Activated CD8-positive, alpha-beta memory T cell treated with anti-CD3 and anti-CD28 coated beads, Interleukin-2, amount 10 ng/mL, durations not matched to agents 7 days and 5 days (primary cell): ENCODE measurements at regions not wholly inside any gene's neighbourhood (a gene's known extent, or its start where the extent isn't known, plus 50 kb on each side); places are given as distances from the start of the nearest gene placed in this dataset.

ENCODE experiments used
- ATAC-seq: fragments of 150-1000 bp; cut with Tn5 transposase; one replicate; pipeline ENCODE4 v1.10.0; 2021; ENCODE audit warnings: moderate library complexity
- CTCF ChIA-PET: fragments of 350-600 bp; sonication (Branson Sonifier 250); formaldehyde crosslinking; loops from one replicate; lab custom pipeline; 2021; ENCODE audit warnings: antibody characterized with exemption; lab: Charles Lee
- DNase-seq: peaks from one replicate; pipeline ENCODE4 v3.0.0-alpha.2; 2020
- H3K27ac Mint-ChIP-seq: one replicate; pipeline ENCODE4 v1.8.0; 2021; ENCODE audit warnings: mild to moderate bottlenecking, mixed read lengths
- H3K27me3 Mint-ChIP-seq: one replicate; pipeline ENCODE4 v1.8.0; 2021; ENCODE audit warnings: mixed read lengths
- H3K36me3 Mint-ChIP-seq: one replicate; pipeline ENCODE4 v1.8.0; 2021; ENCODE audit warnings: mild to moderate bottlenecking, mixed read lengths
- H3K4me1 Mint-ChIP-seq: one replicate; pipeline ENCODE4 v1.8.0; 2021; ENCODE audit warnings: mixed read lengths
- H3K4me3 Mint-ChIP-seq: one replicate; pipeline ENCODE4 v1.8.0; 2021; ENCODE audit warnings: mild to moderate bottlenecking, moderate library complexity, mixed read lengths
- H3K9me3 Mint-ChIP-seq: one replicate; pipeline ENCODE4 v1.8.0; 2022; ENCODE audit warnings: low read depth, mixed read lengths

DNA sequence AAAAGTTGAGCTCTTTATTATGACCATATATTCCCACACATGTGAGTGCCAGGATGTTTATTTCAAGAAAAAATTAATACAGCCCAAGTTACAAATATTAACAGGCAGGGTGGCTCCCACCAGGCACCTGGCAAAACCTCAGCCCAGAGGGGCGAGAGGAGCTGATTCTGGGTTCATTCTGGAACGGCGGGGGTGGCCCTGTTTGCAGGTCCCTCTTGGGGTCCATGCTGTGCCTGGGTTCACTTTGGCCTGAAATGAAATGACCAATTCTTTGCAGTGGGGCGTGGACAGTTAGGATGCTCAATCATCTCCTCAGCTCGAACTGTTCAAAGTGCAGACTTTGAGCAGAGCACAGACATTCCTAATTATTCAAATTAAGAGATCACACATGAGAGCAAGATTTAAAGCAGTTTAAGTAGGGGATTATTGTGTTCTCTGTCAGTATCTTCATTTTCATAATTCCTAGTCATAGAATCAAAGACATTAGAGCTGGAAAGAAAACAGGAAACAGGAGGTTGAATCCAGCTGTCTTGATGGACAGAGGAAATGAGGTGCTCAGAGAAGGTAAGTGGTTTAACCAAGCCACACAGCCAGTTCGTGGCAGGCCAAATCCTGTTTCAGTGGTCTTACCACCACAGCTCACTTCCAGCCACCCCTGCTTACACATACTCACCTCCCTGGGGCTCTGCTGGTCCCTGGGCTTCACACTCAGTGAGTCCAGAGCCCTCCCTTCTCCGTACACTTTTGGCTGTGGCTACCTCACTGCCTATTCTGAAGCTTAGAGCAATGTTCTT, 363.9 kb upstream of the TNRC6C start:
- Mint-ChIP-seq H3K4me3 (no peak overlapping the region), H3K27me3 (peaks cover 78% of the 10 kb centered on the region), H3K36me3 (no peaks in the 10 kb centered on the region), H3K27ac (no peak overlapping the region), H3K4me1 (peaks cover 22% of the 10 kb centered on the region), H3K9me3 (no peaks in the 10 kb centered on the region)
- CTCF ChIA-PET = interaction anchor here (0.7 to 2.1 kb wide), 5 partner anchors 16 to 419 kb away, joined by 3 to 9 read pairs (median 3); no protein-coding TSS in a partner anchor
- DNase-seq (peak; percentile 82), ATAC-seq (peak; percentile 86)

DNA sequence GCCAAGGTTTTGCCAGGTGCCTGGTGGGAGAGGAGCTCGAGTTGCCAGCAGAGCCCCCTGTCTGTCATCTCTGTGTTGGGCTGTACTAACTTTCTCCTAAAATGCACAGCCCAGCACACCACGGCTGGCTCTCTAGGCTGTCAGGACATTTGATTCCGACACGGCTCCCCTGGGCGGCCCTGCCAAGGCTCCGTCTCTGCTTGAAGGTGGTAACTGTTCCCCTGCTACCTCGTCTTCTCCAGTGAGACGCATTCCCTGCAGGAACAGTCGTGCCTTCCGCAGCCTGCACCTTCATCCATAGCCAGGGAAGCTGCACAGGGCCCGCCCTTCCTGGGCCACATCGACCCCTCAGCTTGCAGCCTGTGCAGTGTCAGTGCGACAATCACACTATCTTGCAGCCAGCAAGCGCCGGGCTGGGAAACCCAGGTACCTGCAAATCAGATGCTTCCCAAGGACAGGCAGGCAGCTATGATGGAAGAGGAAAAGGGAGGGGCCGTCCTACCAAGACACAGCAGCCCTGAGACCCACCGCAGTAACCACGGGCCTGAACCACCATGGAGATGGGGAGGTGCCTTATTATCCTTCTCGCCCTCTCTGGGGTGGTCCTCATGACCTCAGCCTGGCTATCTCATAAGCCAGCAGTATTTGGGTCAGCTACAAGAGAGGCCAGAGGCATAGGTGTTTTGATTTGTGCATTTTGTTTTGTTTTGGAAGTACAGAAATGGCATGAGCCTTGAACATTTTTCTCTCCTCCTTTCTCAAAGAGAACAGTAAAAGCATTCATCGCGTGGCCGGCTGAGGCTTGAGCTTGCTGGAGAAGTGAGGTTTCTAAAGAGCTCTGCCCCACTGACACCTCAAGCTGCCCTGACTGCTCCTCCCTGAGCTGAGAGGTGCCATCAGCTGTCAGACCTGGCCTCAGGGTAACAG, 361.7 kb upstream of the TNRC6C start:
- Mint-ChIP-seq H3K4me1 (peaks cover 22% of the 10 kb centered on the region), H3K36me3 (no peaks in the 10 kb centered on the region), H3K27ac (no peak overlapping the region), H3K27me3 (peaks cover 74% of the 10 kb centered on the region), H3K4me3 (no peak overlapping the region), H3K9me3 (no peaks in the 10 kb centered on the region)
- CTCF ChIA-PET = interaction anchor here (1.6 kb wide), 1 partner anchor 24 kb away, joined by 6 read pairs; no protein-coding TSS in a partner anchor
- ATAC-seq (no peak), DNase-seq (no peak)

DNA sequence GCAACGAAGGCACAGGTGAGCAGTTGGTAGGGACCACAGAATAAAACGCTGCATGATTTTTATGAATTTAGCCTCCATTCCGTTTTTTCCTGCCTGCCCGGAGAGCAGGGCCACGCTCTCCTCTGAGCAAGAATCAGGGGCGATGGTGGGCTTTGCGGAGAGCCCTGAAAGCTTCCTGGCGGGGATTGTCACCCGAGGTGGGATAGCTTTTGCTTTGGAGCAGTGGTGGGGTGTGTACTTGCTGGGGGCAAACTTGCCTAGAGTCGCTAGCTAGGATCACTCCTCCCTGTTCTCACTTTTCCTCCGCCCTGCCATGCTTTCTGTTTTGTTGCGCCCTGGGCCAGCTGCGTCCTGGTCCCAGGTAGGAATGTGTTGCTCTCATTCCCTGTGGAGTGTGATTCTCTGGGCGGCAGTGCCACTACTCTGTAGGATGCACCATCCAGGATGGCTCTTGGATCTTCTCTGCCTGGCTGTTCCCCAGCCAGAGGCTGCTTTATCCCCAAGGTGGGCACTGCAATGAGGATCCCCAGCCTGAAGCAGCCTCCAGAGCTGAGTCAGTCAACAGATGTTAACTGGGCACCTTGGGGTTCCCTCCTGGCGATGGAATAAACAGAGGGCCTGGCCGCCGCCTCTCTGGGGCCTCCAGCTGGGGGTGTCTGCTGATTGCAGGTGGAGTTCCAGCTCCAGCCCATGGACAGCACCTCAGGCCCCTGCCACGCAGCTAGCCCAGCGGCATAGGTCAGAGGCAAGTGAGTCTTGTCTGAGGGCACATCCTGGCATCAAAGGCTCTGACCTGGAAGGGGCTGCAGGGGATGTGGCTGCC, 360.9 kb upstream of the TNRC6C start:
- no peak for DNase-seq
- CTCF ChIA-PET = interaction anchor here (1.6 kb wide), 1 partner anchor 23 kb away, joined by 6 read pairs; no protein-coding TSS in a partner anchor
- Mint-ChIP-seq H3K4me3 (no peak overlapping the region), H3K27ac (no peak overlapping the region), H3K36me3 (no peaks in the 10 kb centered on the region), H3K27me3 (peaks cover 73% of the 10 kb centered on the region), H3K9me3 (no peaks in the 10 kb centered on the region), H3K4me1 (peaks cover 22% of the 10 kb centered on the region)
- no peak for ATAC-seq

DNA sequence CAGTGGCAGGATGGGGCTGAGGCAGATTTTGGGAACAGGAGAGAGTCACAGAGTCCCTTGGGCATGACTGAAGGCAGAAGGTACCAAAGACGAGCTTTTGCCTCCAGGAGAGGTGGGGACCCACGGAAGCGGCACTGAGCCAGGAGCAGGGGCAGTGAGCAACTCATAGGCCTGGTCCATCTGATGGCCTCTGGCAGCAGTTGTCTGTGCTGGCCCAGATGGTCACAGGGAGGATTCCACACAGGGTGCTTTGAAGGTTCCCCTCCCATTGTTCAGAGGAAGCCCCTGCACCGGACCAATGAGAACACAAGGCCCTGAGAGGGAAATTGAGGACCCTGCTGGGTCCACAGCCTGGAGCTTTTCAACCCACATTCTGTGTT, 360.3 kb upstream of the TNRC6C start:
- DNase-seq = no peak
- no peaks in the 10 kb centered on the region for H3K9me3 Mint-ChIP-seq
- peaks cover 68% of the 10 kb centered on the region for H3K27me3 Mint-ChIP-seq
- H3K27ac Mint-ChIP-seq = no peak overlapping the region
- CTCF ChIA-PET = interaction anchor here (1.3 kb wide), 1 partner anchor 12 kb away, joined by 4 read pairs; no protein-coding TSS in a partner anchor
- H3K36me3 Mint-ChIP-seq = no peaks in the 10 kb centered on the region
- ATAC-seq = no peak
- H3K4me3 Mint-ChIP-seq = no peak overlapping the region
- peaks cover 22% of the 10 kb centered on the region for H3K4me1 Mint-ChIP-seq

DNA sequence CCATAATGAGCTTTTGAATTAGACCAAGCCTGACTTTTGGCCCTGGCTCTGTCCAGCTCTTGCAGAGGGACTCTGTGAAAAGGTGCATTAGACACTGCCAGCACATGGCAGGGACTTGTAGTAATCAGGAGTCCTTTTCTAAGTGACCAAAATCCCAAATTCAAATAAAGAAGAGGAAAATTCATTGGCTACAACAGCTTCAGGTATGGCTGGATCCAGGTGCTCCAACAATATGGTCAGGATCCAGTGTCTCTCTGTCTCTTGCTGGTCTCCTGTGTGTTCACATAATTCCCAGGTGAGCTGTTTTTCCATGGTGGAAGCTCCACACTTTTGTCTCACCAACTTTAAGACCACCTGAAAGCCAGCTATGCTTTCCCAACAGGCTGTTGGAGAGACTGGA, 358.8 kb upstream of the TNRC6C start:
- H3K36me3 Mint-ChIP-seq = no peaks in the 10 kb centered on the region
- peaks cover 53% of the 10 kb centered on the region for H3K27me3 Mint-ChIP-seq
- H3K9me3 Mint-ChIP-seq = no peaks in the 10 kb centered on the region
- peaks cover 16% of the 10 kb centered on the region for H3K4me1 Mint-ChIP-seq
- no peak for ATAC-seq
- CTCF ChIA-PET = interaction anchor here (1.3 kb wide), 1 partner anchor 10 kb away, joined by 4 read pairs; no protein-coding TSS in a partner anchor
- no peak overlapping the region for H3K4me3 Mint-ChIP-seq
- no peak for DNase-seq
- H3K27ac Mint-ChIP-seq = no peak overlapping the region

DNA sequence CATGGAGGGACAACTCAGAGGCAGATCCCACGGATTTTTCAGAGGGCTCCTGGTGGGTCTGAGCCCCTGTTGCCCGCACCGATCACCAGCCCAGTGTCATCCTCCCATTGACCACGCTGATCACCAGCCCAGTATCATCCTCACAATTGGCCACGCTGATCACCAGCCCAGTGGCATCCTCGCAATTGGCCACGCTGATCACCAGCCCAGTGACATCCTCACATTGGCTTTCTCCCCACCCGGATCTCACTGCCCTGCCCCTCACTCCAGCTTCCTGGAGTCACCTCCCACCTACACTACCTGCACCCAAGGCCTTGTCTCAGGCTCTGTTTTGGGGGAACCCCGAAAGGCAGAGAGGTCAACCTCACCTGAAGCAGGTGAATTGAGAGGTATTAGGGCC, 358.2 kb upstream of the TNRC6C start:
- Mint-ChIP-seq H3K4me1 (peaks cover 10% of the 10 kb centered on the region), H3K4me3 (no peak overlapping the region), H3K27ac (no peak overlapping the region), H3K9me3 (no peaks in the 10 kb centered on the region), H3K36me3 (no peaks in the 10 kb centered on the region), H3K27me3 (peaks cover 54% of the 10 kb centered on the region)
- ATAC-seq (no peak), DNase-seq (no peak)
- CTCF ChIA-PET = interaction anchor here (1.7 kb wide), 1 partner anchor 9 kb away, joined by 3 read pairs; no protein-coding TSS in a partner anchor

DNA sequence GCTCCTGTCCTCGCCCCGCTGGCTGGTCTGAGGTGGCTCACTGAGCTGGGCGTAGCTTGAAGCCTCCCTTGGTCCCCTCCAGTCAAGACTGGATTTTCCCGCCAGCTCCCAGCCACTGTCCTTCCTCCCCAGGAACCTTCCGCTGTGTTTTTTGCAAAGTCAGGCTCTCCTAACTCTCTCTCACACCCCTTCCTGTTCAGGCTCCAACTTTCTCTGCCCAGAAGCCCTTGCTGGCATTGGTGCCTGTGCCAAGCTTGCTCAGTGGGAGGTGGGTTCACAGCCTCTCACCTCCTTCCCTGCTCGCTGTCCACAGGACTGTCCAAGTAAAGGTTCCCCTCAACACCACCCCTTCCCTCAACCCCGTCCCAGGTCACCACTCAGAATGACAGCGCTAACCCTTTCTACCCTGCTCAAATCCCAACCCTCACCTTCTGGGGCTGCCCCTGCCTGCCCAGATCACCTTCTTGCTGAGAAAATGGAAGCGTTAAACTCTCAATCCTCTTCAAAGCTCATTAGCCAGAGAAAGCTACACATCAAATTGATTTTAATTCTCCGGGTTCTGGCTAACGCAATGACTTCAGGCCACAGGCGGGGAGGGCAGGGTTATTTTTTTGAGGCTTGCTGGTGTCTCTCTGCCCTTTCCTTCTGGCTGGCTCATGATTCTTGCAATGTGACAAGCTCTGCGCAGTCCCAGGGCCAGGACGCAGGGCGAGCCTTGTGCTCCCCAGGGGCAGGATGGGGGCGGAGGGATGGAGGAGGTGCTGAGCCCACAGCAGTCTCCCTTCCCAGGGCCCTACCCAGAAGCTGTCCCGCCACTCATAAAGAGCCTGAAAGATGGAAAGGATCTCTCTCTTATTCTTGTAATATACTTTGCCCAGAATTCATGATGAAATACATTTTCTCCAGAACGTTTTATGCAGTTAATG, 357.2 kb upstream of the TNRC6C start:
- H3K9me3 Mint-ChIP-seq = no peaks in the 10 kb centered on the region
- H3K36me3 Mint-ChIP-seq = no peaks in the 10 kb centered on the region
- H3K4me3 Mint-ChIP-seq = no peak overlapping the region
- no peak overlapping the region for H3K27ac Mint-ChIP-seq
- ATAC-seq = no peak
- no peak for DNase-seq
- H3K4me1 Mint-ChIP-seq = peaks cover 2% of the 10 kb centered on the region
- H3K27me3 Mint-ChIP-seq = peaks cover 48% of the 10 kb centered on the region
- CTCF ChIA-PET = interaction anchor here (1.7 kb wide), 1 partner anchor 8 kb away, joined by 3 read pairs; no protein-coding TSS in a partner anchor

DNA sequence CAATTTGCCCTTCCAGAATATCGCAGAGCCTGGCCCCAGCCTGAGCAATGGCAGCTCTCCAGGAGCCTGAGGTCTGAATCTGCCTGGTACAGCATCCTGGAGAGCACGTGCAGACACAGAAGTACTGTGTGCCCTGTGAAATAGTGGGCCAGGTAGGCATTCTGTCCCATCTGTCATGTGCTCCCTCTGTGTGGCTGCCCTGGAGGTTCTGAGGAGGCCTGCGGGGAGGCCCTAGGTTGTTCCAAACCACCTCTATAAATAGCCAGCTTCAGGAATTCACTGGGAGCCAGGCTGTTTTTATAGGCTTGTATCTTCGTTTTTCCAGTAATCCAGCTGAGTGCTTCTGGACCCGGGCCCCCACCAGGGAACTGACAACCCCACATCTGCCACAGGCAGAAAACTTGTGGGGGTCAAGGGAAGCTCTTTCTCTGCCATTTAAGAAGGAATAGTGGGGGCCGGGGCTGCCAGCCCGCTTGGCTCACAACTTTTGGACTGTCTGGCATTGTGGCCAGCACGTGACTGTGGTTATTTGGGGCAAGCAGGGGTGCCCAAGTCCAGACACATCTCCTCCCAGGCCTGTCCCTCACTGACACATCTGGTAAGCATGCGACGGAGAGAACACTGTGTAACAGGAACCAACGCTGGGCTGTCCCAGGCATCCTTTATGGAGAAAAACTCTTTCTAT, 356.3 kb upstream of the TNRC6C start:
- Mint-ChIP-seq H3K27me3 (peaks cover 40% of the 10 kb centered on the region), H3K9me3 (no peaks in the 10 kb centered on the region)
- CTCF ChIA-PET = no interaction called here

DNA sequence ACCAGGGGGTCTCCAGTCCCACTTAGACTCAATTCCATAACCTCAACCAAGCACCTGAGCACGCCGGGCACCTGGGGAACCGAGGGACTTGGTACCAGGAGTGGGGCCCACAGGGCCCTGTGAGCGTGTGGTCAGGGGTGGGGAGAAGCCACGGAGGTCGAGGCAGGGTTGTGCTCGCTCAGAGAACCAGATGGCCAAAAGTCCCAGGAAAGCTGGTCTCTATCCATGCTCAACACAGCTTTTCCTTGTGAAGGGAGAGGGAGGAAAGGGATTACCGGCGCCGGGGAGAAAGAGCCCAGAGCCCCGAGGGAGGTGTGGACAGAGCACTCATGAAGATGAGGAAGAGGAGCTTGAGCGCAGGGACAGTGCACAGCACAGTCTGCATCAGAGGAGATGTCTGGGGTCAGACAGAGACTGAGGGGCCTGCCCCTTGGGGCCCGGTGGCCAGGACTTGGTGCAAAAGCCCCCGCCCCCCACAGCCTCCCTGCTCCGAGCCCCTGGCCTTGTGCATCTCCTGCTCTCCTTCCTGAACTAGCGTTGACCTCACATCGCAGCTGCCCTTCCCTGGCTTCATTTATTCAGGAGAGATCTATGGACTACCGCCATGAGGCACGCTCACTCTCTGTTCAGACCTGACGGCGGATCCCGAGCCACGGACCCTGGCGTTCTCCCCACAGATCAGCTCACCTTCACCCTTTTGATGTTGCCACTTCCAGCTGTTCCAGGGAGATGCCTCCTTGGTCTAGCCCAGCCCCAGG, 355.4 kb upstream of the TNRC6C start:
- no peaks in the 10 kb centered on the region for H3K36me3 Mint-ChIP-seq
- no peak overlapping the region for H3K27ac Mint-ChIP-seq
- H3K4me1 Mint-ChIP-seq = no peaks in the 10 kb centered on the region
- DNase-seq = no peak
- H3K27me3 Mint-ChIP-seq = peaks cover 35% of the 10 kb centered on the region
- H3K9me3 Mint-ChIP-seq = no peaks in the 10 kb centered on the region
- H3K4me3 Mint-ChIP-seq = no peak overlapping the region
- CTCF ChIA-PET = no interaction called here
- ATAC-seq = no peak

More for the DNA sequence above, 356.3 kb upstream of the TNRC6C start:
- Mint-ChIP-seq H3K27ac (no peak overlapping the region), H3K4me1 (no peaks in the 10 kb centered on the region), H3K4me3 (no peak overlapping the region), H3K36me3 (no peaks in the 10 kb centered on the region)
- no peak for DNase-seq
- ATAC-seq = no peak

DNA sequence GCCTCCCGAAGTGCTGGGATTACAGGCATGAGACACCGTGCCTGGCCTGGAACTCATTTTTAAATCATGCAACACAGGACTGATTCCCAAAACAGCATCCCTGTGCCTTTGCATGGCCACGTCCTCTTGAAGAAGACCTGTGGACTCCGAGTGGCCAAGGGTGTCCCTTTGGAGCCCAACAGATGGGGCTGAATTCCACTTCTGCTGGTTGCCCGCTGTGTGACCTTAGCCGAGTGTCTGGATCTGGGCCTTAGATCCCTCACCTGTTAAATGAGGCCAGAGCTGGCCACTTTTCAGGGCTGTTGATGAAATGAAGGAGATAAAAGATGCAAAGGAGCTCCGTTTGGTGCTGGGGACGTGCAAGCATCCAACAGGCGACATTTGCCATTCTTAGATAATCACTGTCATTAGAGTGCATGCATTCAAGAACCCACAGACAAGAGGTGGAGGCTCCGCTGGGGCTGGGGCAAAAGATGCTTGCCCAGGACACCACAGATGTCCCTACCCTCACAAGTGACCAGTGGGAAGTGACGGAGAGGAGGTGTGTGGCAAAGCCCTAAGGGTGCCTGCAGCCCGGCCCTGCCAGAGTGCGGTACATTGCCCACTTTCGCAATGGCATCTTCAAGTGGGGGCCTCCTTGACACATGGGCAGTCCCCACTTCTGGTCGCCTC, 354.1 kb upstream of the TNRC6C start:
- Mint-ChIP-seq H3K36me3 (no peaks in the 10 kb centered on the region), H3K4me1 (peaks cover 5% of the 10 kb centered on the region), H3K27me3 (peaks cover 30% of the 10 kb centered on the region), H3K9me3 (no peaks in the 10 kb centered on the region), H3K27ac (no peak overlapping the region), H3K4me3 (no peak overlapping the region)
- DNase-seq (no peak), ATAC-seq (no peak)
- CTCF ChIA-PET = no interaction called here

DNA sequence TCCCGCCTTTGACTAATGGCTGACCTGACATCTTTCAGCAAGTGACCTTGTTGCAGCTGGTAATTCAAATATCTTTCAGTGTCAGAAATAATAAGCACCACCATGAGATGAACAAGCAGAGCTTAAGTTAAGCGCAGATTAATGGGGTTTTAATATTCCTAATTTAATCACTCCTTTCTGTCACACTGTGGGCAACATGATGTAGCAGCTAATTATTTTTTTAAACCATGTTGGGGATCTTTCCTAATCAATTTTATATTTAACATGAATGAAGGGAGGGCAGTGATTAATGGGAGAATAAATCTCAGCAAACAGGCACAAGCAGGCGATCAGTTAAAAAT, 353.6 kb upstream of the TNRC6C start:
- Mint-ChIP-seq H3K27me3 (peaks cover 28% of the 10 kb centered on the region), H3K4me3 (no peak overlapping the region), H3K4me1 (peaks cover 8% of the 10 kb centered on the region), H3K9me3 (no peaks in the 10 kb centered on the region), H3K36me3 (no peaks in the 10 kb centered on the region), H3K27ac (no peak overlapping the region)
- DNase-seq (peak; percentile 7), ATAC-seq (no peak)
- CTCF ChIA-PET = no interaction called here
